ENCODE measurements at regions not wholly inside any gene's neighbourhood (a gene's known extent, or its start where the extent isn't known, plus 50 kb on each side); places are given as distances from the start of the nearest gene placed in this dataset.

DNA sequence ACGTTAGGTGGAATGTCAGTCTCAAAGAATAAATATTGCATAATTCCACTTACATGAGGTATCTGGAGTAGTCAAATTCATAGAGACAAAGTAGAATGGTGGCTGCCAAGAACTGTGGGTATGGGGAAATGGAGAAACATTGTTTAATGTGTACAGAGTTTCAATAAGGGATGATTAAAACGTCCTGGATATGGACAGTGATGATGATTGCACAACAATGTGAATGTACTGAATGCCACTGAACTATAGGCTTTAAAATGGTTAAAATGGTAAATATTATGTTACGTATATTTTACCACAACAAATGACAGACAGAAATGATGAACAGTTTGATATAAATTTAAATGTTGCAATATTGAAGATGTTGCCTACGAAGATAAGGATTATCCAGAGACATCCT lies 602.0 kb upstream of the PKDCC start:
- TF ChIP-seq, protein P1, sequence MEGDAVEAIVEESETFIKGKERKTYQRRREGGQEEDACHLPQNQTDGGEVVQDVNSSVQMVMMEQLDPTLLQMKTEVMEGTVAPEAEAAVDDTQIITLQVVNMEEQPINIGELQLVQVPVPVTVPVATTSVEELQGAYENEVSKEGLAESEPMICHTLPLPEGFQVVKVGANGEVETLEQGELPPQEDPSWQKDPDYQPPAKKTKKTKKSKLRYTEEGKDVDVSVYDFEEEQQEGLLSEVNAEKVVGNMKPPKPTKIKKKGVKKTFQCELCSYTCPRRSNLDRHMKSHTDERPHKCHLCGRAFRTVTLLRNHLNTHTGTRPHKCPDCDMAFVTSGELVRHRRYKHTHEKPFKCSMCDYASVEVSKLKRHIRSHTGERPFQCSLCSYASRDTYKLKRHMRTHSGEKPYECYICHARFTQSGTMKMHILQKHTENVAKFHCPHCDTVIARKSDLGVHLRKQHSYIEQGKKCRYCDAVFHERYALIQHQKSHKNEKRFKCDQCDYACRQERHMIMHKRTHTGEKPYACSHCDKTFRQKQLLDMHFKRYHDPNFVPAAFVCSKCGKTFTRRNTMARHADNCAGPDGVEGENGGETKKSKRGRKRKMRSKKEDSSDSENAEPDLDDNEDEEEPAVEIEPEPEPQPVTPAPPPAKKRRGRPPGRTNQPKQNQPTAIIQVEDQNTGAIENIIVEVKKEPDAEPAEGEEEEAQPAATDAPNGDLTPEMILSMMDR (conservative IDR thresholded peaks at IDR 0.05): no peak
- no peak for TF ChIP-seq EZH2 (IDR thresholded peaks at IDR 0.05; ENCODE audit: low read depth)

Measured in PC-9 (cell line).